ENCODE measurements at regions not wholly inside any gene's neighbourhood (a gene's known extent, or its start where the extent isn't known, plus 50 kb on each side); places are given as distances from the start of the nearest gene placed in this dataset.

GRCh38 chr12:98149270-98149669, 366.1 kb upstream of the TMPO start:
- DNase-seq (ENCODE audit: low spot score): no peak

- no peak for DNase-seq (ENCODE audit: low spot score)
Measured at GRCh38 chr12:98149691-98150210, 365.6 kb upstream of the TMPO start.

DNA sequence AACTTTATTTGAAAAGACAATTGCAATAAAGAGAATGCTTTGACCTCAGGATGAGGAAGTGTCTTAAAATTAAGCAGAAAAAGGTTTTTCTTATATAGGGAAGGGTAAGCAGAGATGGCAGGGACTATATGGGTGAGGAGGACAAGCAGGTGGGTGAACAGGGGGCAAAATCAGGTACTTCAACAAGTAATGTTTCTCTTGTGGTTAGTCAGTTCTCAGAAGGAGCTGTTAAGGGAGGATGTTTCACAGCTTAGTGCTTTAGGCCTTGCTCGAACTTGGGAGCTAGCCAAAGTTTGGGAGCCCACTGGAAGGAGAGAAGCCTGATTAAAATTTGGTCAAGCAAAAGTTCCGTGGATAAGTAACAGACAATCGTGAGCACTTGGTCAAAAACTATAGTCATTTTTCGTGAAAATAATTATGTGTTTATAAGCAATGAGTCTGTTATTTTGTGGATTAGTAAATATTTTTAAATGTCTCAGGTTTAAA, 364.2 kb upstream of the TMPO start:
- DNase-seq (ENCODE audit: low spot score): no peak

DNA sequence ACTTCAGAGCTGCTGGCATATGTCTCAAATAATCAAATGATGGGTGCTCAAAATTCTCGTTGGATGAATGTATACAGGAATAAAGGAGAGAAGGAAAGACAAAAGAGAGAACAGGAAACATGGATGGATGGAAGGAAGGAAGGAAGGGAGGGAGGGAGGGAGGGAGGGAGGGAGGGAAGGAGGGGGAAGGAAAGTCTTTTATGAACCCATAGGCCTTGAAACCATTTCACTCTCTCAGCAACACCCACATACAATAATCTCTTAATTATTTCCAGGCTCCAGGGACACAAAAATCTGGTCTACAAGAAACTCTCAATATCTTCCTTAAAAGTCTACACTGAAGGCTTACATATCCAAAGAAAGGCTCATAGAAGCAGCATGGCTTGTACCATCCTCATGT, 363.4 kb upstream of the TMPO start:
- DNase-seq (ENCODE audit: low spot score): no peak

DNA sequence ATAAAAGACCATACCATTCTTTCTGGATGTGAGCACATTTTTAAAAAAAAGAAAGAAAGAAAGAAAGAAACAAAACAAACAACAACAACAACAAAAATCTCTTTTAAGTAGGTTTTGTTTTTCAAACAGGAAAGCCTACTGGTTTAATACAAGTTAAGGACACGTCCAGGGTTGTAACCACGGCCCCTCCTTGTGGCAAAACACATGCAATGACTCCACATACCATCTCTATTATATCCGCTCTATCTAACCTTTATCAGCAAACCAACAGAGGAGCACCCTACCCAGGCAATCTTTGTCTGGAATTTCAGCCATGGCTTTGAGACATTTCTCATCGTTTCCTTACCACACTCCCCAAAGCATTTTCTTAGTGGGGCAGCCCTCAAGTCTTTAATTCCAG, 360.5 kb upstream of the TMPO start:
- DNase-seq (ENCODE audit: low spot score): no peak

DNA sequence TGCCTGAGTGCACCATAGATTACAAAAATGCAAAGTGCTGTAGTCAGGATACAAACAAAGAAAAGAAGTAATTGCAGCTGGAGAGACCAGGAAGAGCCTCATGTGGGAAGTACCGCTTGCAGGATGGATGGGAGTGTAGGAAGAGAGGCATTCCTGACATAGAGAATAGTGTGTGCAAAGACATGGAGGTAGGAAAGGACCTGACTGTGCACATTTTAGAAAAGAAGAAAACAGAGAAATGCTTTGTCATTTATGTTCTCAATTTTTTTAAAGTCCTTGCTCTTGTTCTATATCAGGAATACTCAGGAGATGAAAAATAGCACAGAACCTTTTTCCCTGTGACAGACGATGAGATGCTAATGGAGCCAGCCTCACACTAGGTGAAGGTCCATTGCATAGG, 358.7 kb upstream of the TMPO start:
- DNase-seq (ENCODE audit: low spot score): no peak

DNA sequence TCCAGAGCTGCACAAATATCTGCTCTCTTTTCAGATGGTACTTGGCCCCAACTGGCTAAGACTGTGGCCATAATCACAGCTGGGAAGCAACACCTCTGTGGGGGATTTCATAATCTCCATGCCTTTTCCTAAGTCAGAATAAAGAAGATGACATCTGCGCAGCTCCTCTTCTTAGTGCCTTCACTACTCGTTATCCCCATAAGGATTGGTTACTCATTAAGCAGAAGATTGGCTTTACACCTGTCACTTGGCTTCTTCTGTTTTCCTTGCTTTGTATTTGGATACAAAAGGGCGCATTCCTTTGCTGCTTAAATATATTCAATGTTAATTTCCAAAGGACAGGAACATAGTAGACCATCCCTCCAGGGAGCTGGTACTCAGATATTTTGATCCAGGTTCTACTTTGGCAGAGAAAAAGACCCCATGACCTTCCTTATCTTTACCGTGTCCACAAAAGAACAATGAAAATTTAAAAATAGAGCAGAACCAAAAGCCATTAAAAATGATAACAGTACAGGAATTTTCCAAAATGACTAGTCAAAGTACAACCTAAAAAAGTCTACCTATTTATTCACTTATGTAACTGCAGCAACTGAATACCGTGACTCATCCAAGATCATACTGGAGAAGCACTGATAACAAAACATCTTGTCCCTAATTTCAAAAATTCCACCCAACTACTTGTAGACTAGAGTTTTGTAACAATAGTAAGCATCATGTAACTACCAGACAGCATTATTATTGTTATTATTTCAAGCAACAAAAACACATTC, 352.3 kb upstream of the TMPO start:
- no peak for DNase-seq (ENCODE audit: low spot score)

DNA sequence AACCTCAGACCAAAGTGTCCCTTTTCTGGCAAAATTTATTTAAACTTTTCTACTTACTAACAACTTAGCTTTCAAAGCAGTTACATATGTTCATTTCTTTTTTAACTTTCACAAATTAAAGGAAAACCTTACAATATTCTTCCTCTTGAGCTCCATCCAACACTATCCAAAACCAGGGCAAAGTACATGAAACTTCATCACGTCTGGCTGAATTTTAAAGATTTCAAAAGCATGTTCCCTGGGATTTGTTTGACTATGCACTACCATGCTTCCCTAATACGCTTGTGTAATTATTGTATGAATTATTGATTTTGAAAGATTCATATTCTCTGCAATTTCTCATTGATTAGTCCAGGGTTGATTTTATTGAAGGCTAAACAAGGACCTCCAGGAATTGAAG, 343.1 kb upstream of the TMPO start:
- no peak for DNase-seq (ENCODE audit: low spot score)

DNA sequence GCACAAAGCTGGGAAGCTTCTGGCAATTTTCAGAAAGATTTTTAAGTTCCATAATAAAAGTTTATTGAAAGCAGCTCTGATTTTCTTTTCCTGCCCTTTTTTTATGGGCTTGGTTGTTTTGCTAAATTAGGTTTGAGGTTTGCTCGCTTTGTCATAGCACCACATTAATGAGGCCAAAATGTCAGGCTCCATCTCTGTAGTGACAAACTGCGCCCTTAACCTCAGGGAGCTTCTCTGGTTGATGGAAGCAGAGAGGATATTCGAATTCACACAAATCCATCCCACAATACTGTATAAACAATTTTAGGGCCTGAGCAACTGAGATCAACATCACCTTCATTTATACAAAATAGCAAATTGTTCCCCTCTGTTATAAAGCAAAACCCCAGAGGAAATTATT, 342.6 kb upstream of the TMPO start:
- DNase-seq (ENCODE audit: low spot score): no peak

GRCh38 chr12:98173773-98174427, 341.5 kb upstream of the TMPO start:
- no peak for DNase-seq (ENCODE audit: low spot score)

GRCh38 chr12:98174428-98174809, 341.0 kb upstream of the TMPO start:
- no peak for DNase-seq (ENCODE audit: low spot score)

DNA sequence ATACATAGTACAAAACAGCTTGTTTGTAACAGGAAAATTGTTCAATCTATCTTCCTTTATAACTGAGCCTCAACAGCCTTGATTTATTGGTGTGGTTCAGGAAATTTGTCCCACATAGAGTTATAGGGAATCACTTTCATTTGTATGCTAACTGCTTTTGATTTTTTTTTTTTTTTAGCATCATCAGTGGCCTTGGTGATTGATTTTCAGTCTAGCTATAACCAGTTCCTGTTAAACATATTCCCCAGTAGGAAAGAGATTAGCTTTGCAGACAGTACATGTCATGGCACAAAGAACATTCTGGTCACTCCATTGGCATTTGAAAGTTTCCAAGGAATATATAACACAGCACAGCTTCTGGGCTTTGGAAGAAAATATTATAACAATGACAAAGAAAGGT, 337.3 kb upstream of the TMPO start:
- DNase-seq (ENCODE audit: low spot score): no peak

DNA sequence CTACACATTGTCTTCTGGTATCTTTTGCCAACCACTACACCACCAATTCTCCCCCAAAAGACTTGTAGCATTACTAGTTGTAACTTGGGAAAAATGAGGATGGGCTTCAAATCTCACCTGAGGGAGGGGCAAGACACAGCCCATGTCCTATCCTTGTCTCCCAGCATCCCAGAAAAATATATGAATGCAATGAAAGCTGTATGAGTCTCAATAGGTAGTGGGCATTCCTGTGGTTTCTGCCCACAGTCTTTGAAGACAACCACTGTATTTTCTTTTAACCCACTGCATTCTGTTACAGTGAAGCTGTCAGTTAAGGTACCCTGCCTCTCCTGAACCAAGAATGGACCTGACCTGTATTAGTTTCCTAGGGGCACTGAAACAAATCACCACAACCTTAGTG, 336.2 kb upstream of the TMPO start:
- no peak for DNase-seq (ENCODE audit: low spot score)

DNA sequence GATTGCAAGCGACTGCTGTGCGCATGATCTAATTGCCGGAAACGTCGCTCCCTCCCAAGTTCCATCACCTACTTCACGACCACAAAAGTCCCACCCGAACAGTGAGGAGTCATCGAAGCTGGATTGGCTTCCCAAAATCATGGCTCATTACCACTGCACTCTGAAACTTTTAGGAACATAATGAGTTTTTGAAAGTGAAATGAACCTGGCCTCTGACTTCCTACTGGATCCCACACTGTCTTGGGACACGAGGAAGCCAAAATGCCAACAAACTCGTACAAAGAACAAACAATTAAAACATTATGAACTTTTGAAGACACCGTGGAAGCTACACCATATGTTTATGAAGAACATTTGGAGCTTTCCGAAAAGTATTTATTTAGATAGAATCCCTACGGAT, 334.8 kb upstream of the TMPO start:
- no peak for DNase-seq (ENCODE audit: low spot score)

DNA sequence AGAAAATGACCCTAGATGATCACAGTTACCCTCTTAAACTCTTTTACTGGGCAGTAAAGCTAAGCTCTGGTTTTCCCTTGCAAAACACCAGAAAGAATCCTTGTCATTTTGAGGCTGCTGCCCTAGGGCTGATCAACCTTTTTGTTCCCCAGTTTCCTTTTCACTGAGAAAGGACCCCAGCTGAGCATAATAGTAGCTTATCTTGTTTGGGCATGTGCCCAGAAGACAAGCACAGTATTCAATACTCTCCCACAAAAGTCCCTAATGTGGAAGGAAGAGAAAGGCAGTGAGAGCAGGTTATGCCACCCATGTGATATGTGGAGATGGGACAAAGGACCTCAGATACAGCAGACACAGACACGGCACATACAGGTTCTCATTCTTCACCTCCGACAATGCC, 332.6 kb upstream of the TMPO start:
- no peak for DNase-seq (ENCODE audit: low spot score)

DNA sequence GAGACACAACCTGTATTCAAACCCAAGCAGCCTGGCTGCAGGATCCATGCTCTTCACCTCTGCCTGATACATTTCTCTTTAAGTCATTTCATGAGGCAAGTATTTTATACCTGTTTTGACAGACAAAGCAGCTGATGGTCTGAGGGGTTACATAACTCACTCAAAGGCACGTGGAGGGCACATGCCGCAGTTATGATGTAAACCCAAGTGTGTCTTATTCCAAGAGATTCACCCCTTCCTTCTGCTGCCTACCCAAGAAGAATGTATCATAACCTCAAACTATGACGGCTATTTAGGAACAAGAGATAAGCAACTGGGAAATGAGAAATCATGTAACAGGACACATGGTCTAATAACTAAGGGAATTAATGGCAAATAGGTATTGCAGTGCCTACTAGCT, 329.8 kb upstream of the TMPO start:
- DNase-seq (ENCODE audit: low spot score): no peak

DNA sequence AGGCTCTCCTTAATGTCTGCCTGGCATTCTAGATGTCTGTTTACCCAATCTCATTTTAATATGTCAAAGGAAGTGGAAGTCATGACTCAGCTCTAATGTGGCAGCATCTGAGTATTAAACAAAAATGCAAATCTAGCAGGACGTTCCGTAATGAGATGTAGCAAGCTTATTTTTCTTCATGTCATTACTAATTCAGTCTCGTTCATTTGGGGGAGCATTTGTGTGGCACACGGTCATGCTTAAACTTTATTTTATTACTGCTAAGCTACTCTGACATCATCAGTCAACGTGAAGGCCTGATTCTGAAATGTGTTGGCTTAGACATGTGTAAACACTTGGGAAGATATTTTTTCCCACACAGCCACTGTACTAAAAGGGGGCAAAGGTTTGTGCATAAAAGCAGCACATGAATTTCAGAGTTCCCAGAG, 326.7 kb upstream of the TMPO start:
- DNase-seq (ENCODE audit: low spot score): no peak

GRCh38 chr12:98194591-98194990, 320.8 kb upstream of the TMPO start:
- no peak for DNase-seq (ENCODE audit: low spot score)

DNA sequence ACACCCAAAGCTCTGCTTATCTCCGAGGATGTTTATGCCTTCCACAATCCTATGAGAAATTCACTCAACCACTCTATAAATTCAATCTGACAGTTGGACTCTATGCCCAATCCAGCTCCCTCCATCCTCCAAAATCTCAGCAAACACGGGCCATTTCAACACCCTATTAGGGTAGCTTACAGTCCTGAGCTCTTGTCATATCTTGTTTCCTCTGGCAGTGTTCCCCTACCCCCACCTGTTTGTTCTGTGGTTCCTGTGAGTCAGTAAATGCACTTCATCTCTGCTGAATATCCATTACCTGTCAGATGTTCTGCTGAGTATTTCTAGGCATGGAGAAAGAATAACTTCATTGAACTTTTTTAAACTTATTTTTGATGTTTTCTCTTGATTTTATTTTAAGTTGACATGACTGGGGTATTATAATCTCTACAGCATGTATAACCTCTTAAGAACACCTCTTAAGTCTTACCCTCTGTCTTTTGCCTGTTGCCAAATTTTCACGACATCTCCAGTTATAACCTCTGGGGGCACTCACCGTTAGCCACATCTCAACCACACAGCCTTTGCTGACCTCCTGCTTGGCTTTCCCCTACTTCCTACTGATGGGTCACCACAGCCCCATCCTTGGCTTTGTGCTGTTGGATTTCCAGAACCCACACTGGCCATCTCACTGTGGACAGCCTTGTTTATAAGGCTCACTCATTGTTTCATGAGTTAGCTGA, 317.0 kb upstream of the TMPO start:
- DNase-seq (ENCODE audit: low spot score): no peak

GRCh38 chr12:98208816-98209215, 306.6 kb upstream of the TMPO start:
- no peak for DNase-seq (ENCODE audit: low spot score)

GRCh38 chr12:98211909-98212695, 303.3 kb upstream of the TMPO start:
- DNase-seq (ENCODE audit: low spot score): no peak

- no peak for DNase-seq (ENCODE audit: low spot score)
Measured at GRCh38 chr12:98213556-98213955, 301.8 kb upstream of the TMPO start.
